Endothelial cell of umbilical vein (primary cell): ENCODE measurements at regions not wholly inside any gene's neighbourhood (a gene's known extent, or its start where the extent isn't known, plus 50 kb on each side); places are given as distances from the start of the nearest gene placed in this dataset.

Source experiments
- BruUV-seq: library from RNA; stranded (reverse); fragments of 400-500 nt; replicated peaks from 2 replicates; lab custom pipeline; 2021; lab: Mats Ljungman, UMichigan
- CTCF ChIA-PET: fragments of 300-600, 350-600 bp; sonication (Branson Sonifier 250); formaldehyde crosslinking; loops from one replicate; lab custom pipeline; 2021; ENCODE audit warnings: antibody characterized with exemption, inconsistent platforms; lab: Charles Lee
- POLR2A ChIA-PET: fragments of 300-600, 350-600 bp; sonication (Branson Sonifier 250); formaldehyde crosslinking; loops from one replicate; lab custom pipeline; 2021; ENCODE audit warnings: antibody characterized with exemption, inconsistent platforms; lab: Charles Lee
- DNase-seq: peaks from one replicate; pipeline ENCODE4 v3.0.0-alpha.2; 2011; ENCODE audit warnings: low read depth, low spot score
- FAIRE-seq: peaks from 2 replicates; lab custom pipeline; 2011; peaks lifted over from hg19 to GRCh38; lab: Jason Lieb, UNC
- H2AFZ ChIP-seq: 2 replicates; pipeline ENCODE4 v1.6.0; 2012; ENCODE audit warnings: low read depth, low read length, control low read depth, inconsistent platforms
- H3K27ac ChIP-seq: 2 replicates; pipeline ENCODE4 v1.5.1; 2011; ENCODE audit warnings: low read depth, mild to moderate bottlenecking, control low read depth, low read length, moderate library complexity; ENCODE audit not compliant: insufficient read depth
- H3K27me3 ChIP-seq, 2 experiments: 2 replicates each; pipeline versions ENCODE4 v1.6.0 to v1.6.1; 2011; ENCODE audit warnings: low read length in 2 of 2, mixed read lengths in 1 of 2; ENCODE audit not compliant: control insufficient read depth in 2 of 2, insufficient read depth in 2 of 2
- H3K36me3 ChIP-seq, 2 experiments: 2 replicates in 1 of 2; 3 replicates in 1 of 2; pipeline ENCODE4 v1.5.1; 2011; ENCODE audit warnings: low read length in 2 of 2, mild to moderate bottlenecking in 1 of 2, moderate library complexity in 1 of 2; ENCODE audit not compliant: control insufficient read depth in 2 of 2, insufficient read depth in 2 of 2; ENCODE audit errors: extremely low read depth in 1 of 2
- H3K4me1 ChIP-seq: 3 replicates; pipeline ENCODE4 v1.5.1; 2011; ENCODE audit warnings: mild to moderate bottlenecking, low read length; ENCODE audit not compliant: control insufficient read depth, insufficient read depth; ENCODE audit errors: extremely low read depth
- H3K4me2 ChIP-seq: 2 replicates; pipeline ENCODE4 v1.6.1; 2011; ENCODE audit warnings: low read length, control low read depth, mixed read lengths; ENCODE audit not compliant: insufficient read depth
- H3K4me3 ChIP-seq, 3 experiments: fragments of 200-600 bp in 1 of 3; sonication (generic), shearing (Covaris generic) in 1 of 3; replicated peaks in 1 of 3; 2 replicates each; pipeline ENCODE4 v1.5.1; 2011 to 2016; ENCODE audit warnings: control low read depth in 3 of 3, low read length in 3 of 3, mild to moderate bottlenecking in 2 of 3, inconsistent platforms in 1 of 3, low read depth in 1 of 3, moderate library complexity in 1 of 3; ENCODE audit not compliant: insufficient read depth in 1 of 3
- H3K79me2 ChIP-seq: 2 replicates; pipeline ENCODE4 v1.6.0; 2012; ENCODE audit warnings: low read length, inconsistent platforms; ENCODE audit not compliant: control insufficient read depth, insufficient read depth
- H3K9ac ChIP-seq: replicated peaks from 2 replicates; pipeline ENCODE3; 2011; ENCODE audit warnings: low read length, control low read depth; ENCODE audit not compliant: insufficient read depth; ENCODE audit errors: extremely low read depth
- H3K9me1 ChIP-seq: replicated peaks from 3 replicates; pipeline ENCODE4 v1.6.0; 2011; ENCODE audit warnings: mild to moderate bottlenecking, low read length; ENCODE audit not compliant: control insufficient read depth, insufficient read depth; ENCODE audit errors: extremely low read depth
- H3K9me3 ChIP-seq: replicated peaks from 2 replicates; pipeline ENCODE4 v1.5.1; 2012; ENCODE audit warnings: low read length, inconsistent platforms; ENCODE audit not compliant: control insufficient read depth, insufficient read depth
- H4K20me1 ChIP-seq: replicated peaks from 2 replicates; pipeline ENCODE3; 2011; ENCODE audit warnings: mild to moderate bottlenecking, low read length; ENCODE audit not compliant: control insufficient read depth, insufficient read depth; ENCODE audit errors: extremely low read depth
- EZH2 ChIP-seq: IDR thresholded peaks from 2 replicates; pipeline ENCODE4 v1.6.1; 2012; ENCODE audit warnings: borderline replicate concordance, low read depth, mild to moderate bottlenecking, moderate library complexity, low read length, inconsistent platforms; ENCODE audit not compliant: severe bottlenecking
- FOS ChIP-seq: IDR thresholded peaks from 2 replicates; pipeline ENCODE4 v1.6.1; 2011; ENCODE audit warnings: mild to moderate bottlenecking, low read length, moderate library complexity, borderline replicate concordance; ENCODE audit not compliant: insufficient read depth
- GATA2 ChIP-seq: IDR thresholded peaks from 2 replicates; pipeline ENCODE4 v1.7.0; 2011; ENCODE audit warnings: low read depth, mild to moderate bottlenecking, moderate library complexity, mixed read lengths, low read length; ENCODE audit not compliant: insufficient read length, insufficient read depth
- JUN ChIP-seq: IDR thresholded peaks from 2 replicates; pipeline ENCODE4 v1.6.1; 2011; ENCODE audit warnings: borderline replicate concordance, low read depth; ENCODE audit not compliant: insufficient read length, insufficient read depth
- MAX ChIP-seq: IDR thresholded peaks from 2 replicates; pipeline ENCODE4 v1.6.1; 2011; ENCODE audit not compliant: insufficient read depth, insufficient read length
- MYC ChIP-seq: IDR thresholded peaks from one replicate; pipeline ENCODE4 v1.6.1; 2011; ENCODE audit warnings: mild to moderate bottlenecking, low read depth, low read length
- POLR2A ChIP-seq: IDR thresholded peaks from 2 replicates; pipeline ENCODE4 v1.6.1; 2012; ENCODE audit warnings: low read depth, mild to moderate bottlenecking, control low read depth, low read length
- POLR2AphosphoS5 ChIP-seq: IDR thresholded peaks from 2 replicates; pipeline ENCODE4 v1.6.1; 2012; ENCODE audit warnings: low read depth, mild to moderate bottlenecking, control low read depth, low read length, moderate library complexity; ENCODE audit not compliant: insufficient read depth
- dilution Hi-C: fragments of 300-500 bp; cut with MboI; formaldehyde crosslinking; loops from one replicate; pipeline ENCODE4 v1.15.0; 2019; ENCODE audit warnings: low sequenced_read_pairs; ENCODE audit not compliant: extremely low pct_ligation_motif_present
- intact Hi-C: fragments of 100-400 bp; cut with micrococcal nuclease; formaldehyde crosslinking; loops from one replicate; pipeline ENCODE4 v1.10.0; 2022
- TF ChIP-seq, protein P1 (sequence below), 2 donors: IDR thresholded peaks; 1 replicate in 1 of 2; 2 replicates in 1 of 2; pipeline ENCODE4 v1.5.1; 2011; ENCODE audit warnings: low read length in 2 of 2, mild to moderate bottlenecking in 2 of 2, moderate library complexity in 2 of 2, control low read depth in 1 of 2, inconsistent platforms in 1 of 2, low read depth in 1 of 2; ENCODE audit not compliant: insufficient read depth in 1 of 2; ENCODE audit errors: extremely low read depth in 1 of 2

GRCh38 chr20:17859616-17860232, 108.9 kb downstream of the SNX5 start:
- no peak overlapping the region for H2AFZ ChIP-seq
- no peaks in the 10 kb centered on the region for H3K36me3 ChIP-seq
- POLR2A ChIA-PET = no interaction called here
- CTCF ChIA-PET = no interaction called here
- H3K9me3 ChIP-seq = no peaks in the 10 kb centered on the region
- no peaks in the 10 kb centered on the region for H3K4me1 ChIP-seq
- intact Hi-C loops (no loop called here), dilution Hi-C loops (no loop called here)
- H3K9ac ChIP-seq = no peak overlapping the region
- H3K27me3 ChIP-seq = peaks cover 2% of the 10 kb centered on the region in 2 experiments
- no peak overlapping the region for H3K27ac ChIP-seq
- FAIRE-seq (no peak), DNase-seq (no peak)
- H3K4me2 ChIP-seq = no peak overlapping the region
- TF ChIP-seq JUN (no peak), POLR2A (no peak), EZH2 (no peak)
- no peaks in the 10 kb centered on the region for H3K9me1 ChIP-seq
- no peak overlapping the region for H3K4me3 ChIP-seq
- H3K79me2 ChIP-seq = no peaks in the 10 kb centered on the region
- H4K20me1 ChIP-seq = no peaks in the 10 kb centered on the region
- no TSS peak for BruUV-seq

GRCh38 chr20:17859002-17859615, 109.5 kb downstream of the SNX5 start:
- H4K20me1 ChIP-seq = no peaks in the 10 kb centered on the region
- intact Hi-C loops (no loop called here), dilution Hi-C loops (no loop called here)
- DNase-seq (no peak), FAIRE-seq (no peak)
- H3K27ac ChIP-seq = no peak overlapping the region
- no peaks in the 10 kb centered on the region for H3K36me3 ChIP-seq
- no TSS peak for BruUV-seq
- H3K27me3 ChIP-seq = peaks cover 2% of the 10 kb centered on the region in 2 experiments
- no peak overlapping the region for H3K4me3 ChIP-seq
- H3K9me1 ChIP-seq = no peaks in the 10 kb centered on the region
- H3K79me2 ChIP-seq = no peaks in the 10 kb centered on the region
- POLR2A ChIA-PET = interaction anchor here (0.7 kb wide), 1 partner anchor 85 kb away, joined by 3 read pairs; no protein-coding TSS in a partner anchor
- CTCF ChIA-PET = no interaction called here
- no peak for TF ChIP-seq EZH2
- TF ChIP-seq POLR2AphosphoS5 = no peak
- no peak for TF ChIP-seq MYC
- TF ChIP-seq, protein P1, sequence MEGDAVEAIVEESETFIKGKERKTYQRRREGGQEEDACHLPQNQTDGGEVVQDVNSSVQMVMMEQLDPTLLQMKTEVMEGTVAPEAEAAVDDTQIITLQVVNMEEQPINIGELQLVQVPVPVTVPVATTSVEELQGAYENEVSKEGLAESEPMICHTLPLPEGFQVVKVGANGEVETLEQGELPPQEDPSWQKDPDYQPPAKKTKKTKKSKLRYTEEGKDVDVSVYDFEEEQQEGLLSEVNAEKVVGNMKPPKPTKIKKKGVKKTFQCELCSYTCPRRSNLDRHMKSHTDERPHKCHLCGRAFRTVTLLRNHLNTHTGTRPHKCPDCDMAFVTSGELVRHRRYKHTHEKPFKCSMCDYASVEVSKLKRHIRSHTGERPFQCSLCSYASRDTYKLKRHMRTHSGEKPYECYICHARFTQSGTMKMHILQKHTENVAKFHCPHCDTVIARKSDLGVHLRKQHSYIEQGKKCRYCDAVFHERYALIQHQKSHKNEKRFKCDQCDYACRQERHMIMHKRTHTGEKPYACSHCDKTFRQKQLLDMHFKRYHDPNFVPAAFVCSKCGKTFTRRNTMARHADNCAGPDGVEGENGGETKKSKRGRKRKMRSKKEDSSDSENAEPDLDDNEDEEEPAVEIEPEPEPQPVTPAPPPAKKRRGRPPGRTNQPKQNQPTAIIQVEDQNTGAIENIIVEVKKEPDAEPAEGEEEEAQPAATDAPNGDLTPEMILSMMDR (IDR thresholded peaks at IDR 0.05; ENCODE audit: extremely low read depth in 1 of 2, insufficient read depth in 1 of 2, low read depth in 1 of 2, low read length in 2 of 2) = no peak
- no peak for TF ChIP-seq POLR2A
- no peak for TF ChIP-seq JUN
- no peak for TF ChIP-seq MAX
- TF ChIP-seq GATA2 = no peak
- TF ChIP-seq FOS = no peak
- no peaks in the 10 kb centered on the region for H3K9me3 ChIP-seq
- H3K4me2 ChIP-seq = no peak overlapping the region
- H3K9ac ChIP-seq = no peak overlapping the region
- H3K4me1 ChIP-seq = no peaks in the 10 kb centered on the region
- H2AFZ ChIP-seq = no peak overlapping the region
